ENCODE measurements at regions not wholly inside any gene's neighbourhood (a gene's known extent, or its start where the extent isn't known, plus 50 kb on each side); places are given as distances from the start of the nearest gene placed in this dataset.

- ATAC-seq (no peak), DNase-seq (no peak)
- Histone ChIP-seq H3K9me2 (replicated peaks; ENCODE audit: low read length) (no peaks in the 10 kb centered on the region), H3K4me2 (ENCODE audit: low read length) (no peak overlapping the region), H4K20me1 (ENCODE audit: low read length) (no peaks in the 10 kb centered on the region), H3K4me3 (ENCODE audit: low read length) (no peak overlapping the region), H3K4me1 (ENCODE audit: insufficient read depth, low read length) (no peaks in the 10 kb centered on the region), H3K9me3 (ENCODE audit: low read length) (no peaks in the 10 kb centered on the region), H3K9ac (ENCODE audit: low read length) (no peak overlapping the region), H3F3A (ENCODE audit: low read length, unreplicated experiment) (no peaks in the 10 kb centered on the region), H3K36me3 (ENCODE audit: low read depth, low read length) (no peaks in the 10 kb centered on the region), H3K79me2 (ENCODE audit: low read length) (no peaks in the 10 kb centered on the region), H2AFZ (ENCODE audit: low read length) (no peak overlapping the region), H3K27ac (ENCODE audit: low read length) (no peak overlapping the region), H3K27me3 (ENCODE audit: low read length) (no peaks in the 10 kb centered on the region)
- TF ChIP-seq EZH2phosphoT487 (IDR thresholded peaks at IDR 0.05; ENCODE audit: borderline replicate concordance, low read length) (no peak), EZH2 (IDR thresholded peaks at IDR 0.05; ENCODE audit: low read length, unreplicated experiment) (no peak), CTCF (conservative IDR thresholded peaks at IDR 0.05; ENCODE audit: low read depth, low read length) (no peak)
- ChIA-PET CTCF (no interaction called here), POLR2A (ENCODE audit: unreplicated experiment) (no interaction called here)
- BruUV-seq (replicated peaks), result no TSS peak
- intact Hi-C loops (cut with micrococcal nuclease), result no loop called here
Measured at GRCh38 chr12:30188602-30189326, 405.0 kb upstream of the TMTC1 start.

GRCh38 chr12:30187426-30187825 is 403.7 kb upstream of the TMTC1 start:
- Histone ChIP-seq H3K9ac (ENCODE audit: low read length) (no peak overlapping the region), H3K4me2 (ENCODE audit: low read length) (no peak overlapping the region), H3K4me3 (ENCODE audit: low read length) (no peak overlapping the region), H3K4me1 (ENCODE audit: insufficient read depth, low read length) (no peaks in the 10 kb centered on the region), H3F3A (ENCODE audit: low read length, unreplicated experiment) (no peaks in the 10 kb centered on the region), H3K27ac (ENCODE audit: low read length) (no peak overlapping the region), H2AFZ (ENCODE audit: low read length) (no peak overlapping the region), H3K9me3 (ENCODE audit: low read length) (no peaks in the 10 kb centered on the region), H3K9me2 (replicated peaks; ENCODE audit: low read length) (no peaks in the 10 kb centered on the region), H4K20me1 (ENCODE audit: low read length) (no peaks in the 10 kb centered on the region), H3K36me3 (ENCODE audit: low read depth, low read length) (no peaks in the 10 kb centered on the region), H3K27me3 (ENCODE audit: low read length) (no peaks in the 10 kb centered on the region), H3K79me2 (ENCODE audit: low read length) (no peaks in the 10 kb centered on the region)
- POLR2A ChIA-PET (ENCODE audit: unreplicated experiment), result no interaction called here
- TF ChIP-seq EZH2phosphoT487 (IDR thresholded peaks at IDR 0.05; ENCODE audit: borderline replicate concordance, low read length) (no peak), EZH2 (IDR thresholded peaks at IDR 0.05; ENCODE audit: low read length, unreplicated experiment) (no peak), CTCF (conservative IDR thresholded peaks at IDR 0.05; ENCODE audit: low read depth, low read length) (no peak)
- intact Hi-C loops (cut with micrococcal nuclease), result no loop called here
- BruUV-seq (replicated peaks), result no TSS peak
- DNase-seq (no peak), ATAC-seq (no peak)
- CTCF ChIA-PET, result no interaction called here

- CTCF ChIA-PET, result no interaction called here
Measured at GRCh38 chr12:30181334-30181733, 397.6 kb upstream of the TMTC1 start.

More at GRCh38 chr12:30181334-30181733, 397.6 kb upstream of the TMTC1 start:
- no peaks in the 10 kb centered on the region for H4K20me1 ChIP-seq (ENCODE audit: low read length)
- intact Hi-C loops (cut with micrococcal nuclease), result no loop called here
- H3F3A ChIP-seq (ENCODE audit: low read length, unreplicated experiment), result no peaks in the 10 kb centered on the region
- ATAC-seq (no peak), DNase-seq (no peak)
- TF ChIP-seq EZH2 (IDR thresholded peaks at IDR 0.05; ENCODE audit: low read length, unreplicated experiment) (no peak), CTCF (conservative IDR thresholded peaks at IDR 0.05; ENCODE audit: low read depth, low read length) (no peak), EZH2phosphoT487 (IDR thresholded peaks at IDR 0.05; ENCODE audit: borderline replicate concordance, low read length) (no peak)
- H3K4me3 ChIP-seq (ENCODE audit: low read length), result no peak overlapping the region
- no peak overlapping the region for H3K9ac ChIP-seq (ENCODE audit: low read length)
- BruUV-seq (replicated peaks), result no TSS peak
- no peaks in the 10 kb centered on the region for H3K79me2 ChIP-seq (ENCODE audit: low read length)
- H3K36me3 ChIP-seq (ENCODE audit: low read depth, low read length), result no peaks in the 10 kb centered on the region
- no peaks in the 10 kb centered on the region for H3K9me3 ChIP-seq (ENCODE audit: low read length)
- no peak overlapping the region for H3K27ac ChIP-seq (ENCODE audit: low read length)
- POLR2A ChIA-PET (ENCODE audit: unreplicated experiment), result no interaction called here
- H3K9me2 ChIP-seq (replicated peaks; ENCODE audit: low read length), result no peaks in the 10 kb centered on the region
- H3K27me3 ChIP-seq (ENCODE audit: low read length), result no peaks in the 10 kb centered on the region
- no peak overlapping the region for H2AFZ ChIP-seq (ENCODE audit: low read length)
- H3K4me2 ChIP-seq (ENCODE audit: low read length), result no peak overlapping the region
- H3K4me1 ChIP-seq (ENCODE audit: insufficient read depth, low read length), result no peaks in the 10 kb centered on the region
